Tibial nerve (tissue), 4 donors: ENCODE measurements at regions not wholly inside any gene's neighbourhood (a gene's known extent, or its start where the extent isn't known, plus 50 kb on each side); places are given as distances from the start of the nearest gene placed in this dataset.

Experiments used
- DNase-seq, 2 donors: peaks; one replicate each; pipeline ENCODE4 v3.0.0-alpha.2; 2019; ENCODE audit warnings: low spot score in 2 of 2
- H3K27ac ChIP-seq, 4 donors: fragments of 200-600 bp; sonication (generic) in 3 of 4; one replicate each; pipeline ENCODE4 v1.5.1; 2017 to 2019; ENCODE audit warnings: mild to moderate bottlenecking in 1 of 4
- H3K27me3 ChIP-seq, 2 donors: fragments of 200-600 bp; sonication (generic) in 1 of 2; one replicate each; pipeline versions ENCODE4 v1.5.1 to v1.6.0; 2017 to 2019
- H3K36me3 ChIP-seq, 3 donors: fragments of 200-600 bp; sonication (generic); one replicate each; pipeline ENCODE4 v1.5.1; 2018 to 2019
- H3K4me1 ChIP-seq, 4 donors: fragments of 200-600 bp; sonication (generic) in 3 of 4; one replicate each; pipeline ENCODE4 v1.5.1; 2017 to 2019
- H3K4me3 ChIP-seq, 4 donors: fragments of 200-600 bp; sonication (generic) in 3 of 4; one replicate each; pipeline ENCODE4 v1.5.1; 2017 to 2019; ENCODE audit warnings: mild to moderate bottlenecking in 1 of 4, moderate library complexity in 1 of 4
- H3K9me3 ChIP-seq, 4 donors: fragments of 200-600 bp; sonication (generic) in 3 of 4; one replicate each; pipeline ENCODE4 v1.5.1; 2017 to 2019
- CTCF ChIP-seq, 5 experiments: fragments of 200-600 bp in 3 of 5; fragments of 450-650 bp in 2 of 5; sonication (generic) in 3 of 5; IDR thresholded peaks; one replicate each; pipeline ENCODE4 v1.5.1; 2016 to 2019; ENCODE audit warnings: antibody characterized with exemption in 5 of 5, mild to moderate bottlenecking in 3 of 5, moderate library complexity in 2 of 5
- EP300 ChIP-seq, 2 donors: sonication (generic); formaldehyde crosslinking; IDR thresholded peaks; one replicate each; pipeline ENCODE4 v1.6.1; 2017; ENCODE audit warnings: antibody characterized with exemption in 2 of 2, mild to moderate bottlenecking in 1 of 2
- POLR2A ChIP-seq, 2 donors: fragments of 450-650 bp; IDR thresholded peaks; one replicate each; pipeline ENCODE4 v1.6.1; 2017; ENCODE audit warnings: antibody characterized with exemption in 2 of 2, mild to moderate bottlenecking in 2 of 2, moderate library complexity in 2 of 2
- WGBS, 2 donors: methylation state at CpG; one replicate each; pipeline ENCODE4 v1.1.5; 2018; 5-methylcytosine and 5-hydroxymethylcytosine counted together

- 50 to 58% methylated on average over 1 of the region's 1 CpG for WGBS, 2 donors
- DNase-seq = no peak
- H3K27me3 ChIP-seq = no peaks in the 10 kb centered on the region
- H3K27ac ChIP-seq = no peak overlapping the region
- TF ChIP-seq EP300 (IDR thresholded peaks at IDR 0.05) (no peak), POLR2A (IDR thresholded peaks at IDR 0.05) (no peak), CTCF (IDR thresholded peaks at IDR 0.05) (no peak)
- no peaks in the 10 kb centered on the region for H3K9me3 ChIP-seq
- H3K36me3 ChIP-seq = no peaks in the 10 kb centered on the region
- H3K4me1 ChIP-seq = no peaks in the 10 kb centered on the region
- no peak overlapping the region for H3K4me3 ChIP-seq
These were observed 181.8 kb upstream of the SLC16A7 start for GRCh38 chr12:59414051-59414450.

- DNase-seq = no peak
These were observed 187.4 kb upstream of the SLC16A7 start for GRCh38 chr12:59408431-59408830.

GRCh38 chr12:59407799-59408198, 188.0 kb upstream of the SLC16A7 start:
- DNase-seq = no peak
- H3K4me3 ChIP-seq = no peak overlapping the region
- H3K4me1 ChIP-seq = peaks cover 0 to 8% (median 0%) of the 10 kb centered on the region in 4 donors
- 63 to 67% methylated on average over 2 of the region's 2 CpGs for WGBS, 2 donors
- no peaks in the 10 kb centered on the region for H3K9me3 ChIP-seq
- no peak overlapping the region for H3K27ac ChIP-seq
- no peaks in the 10 kb centered on the region for H3K27me3 ChIP-seq
- TF ChIP-seq EP300 (IDR thresholded peaks at IDR 0.05) (no peak), POLR2A (IDR thresholded peaks at IDR 0.05) (no peak), CTCF (IDR thresholded peaks at IDR 0.05) (no peak)
- no peaks in the 10 kb centered on the region for H3K36me3 ChIP-seq

More at GRCh38 chr12:59408431-59408830, 187.4 kb upstream of the SLC16A7 start:
- 70 to 74% methylated on average over 1 of the region's 1 CpG for WGBS, 2 donors
- H3K27me3 ChIP-seq = no peaks in the 10 kb centered on the region
- H3K9me3 ChIP-seq = no peaks in the 10 kb centered on the region
- no peak for TF ChIP-seq POLR2A (IDR thresholded peaks at IDR 0.05)
- no peak for TF ChIP-seq EP300 (IDR thresholded peaks at IDR 0.05)
- no peak for TF ChIP-seq CTCF (IDR thresholded peaks at IDR 0.05)
- no peak overlapping the region for H3K27ac ChIP-seq
- H3K4me3 ChIP-seq = no peak overlapping the region
- no peaks in the 10 kb centered on the region for H3K36me3 ChIP-seq
- H3K4me1 ChIP-seq = peaks cover 0 to 7% (median 0%) of the 10 kb centered on the region in 4 donors

- DNase-seq = no peak
- H3K27ac ChIP-seq = no peak overlapping the region
These were observed 189.8 kb upstream of the SLC16A7 start for GRCh38 chr12:59405992-59406391.

GRCh38 chr12:59404109-59404650, 191.6 kb upstream of the SLC16A7 start:
- DNase-seq = no peak
- no peak overlapping the region for H3K4me3 ChIP-seq
- no peaks in the 10 kb centered on the region for H3K27me3 ChIP-seq
- TF ChIP-seq CTCF (IDR thresholded peaks at IDR 0.05) (no peak), EP300 (IDR thresholded peaks at IDR 0.05) (no peak), POLR2A (IDR thresholded peaks at IDR 0.05) (no peak)
- H3K9me3 ChIP-seq = peaks cover 0 to 2% (median 0%) of the 10 kb centered on the region in 4 donors
- peaks cover 0 to 8% (median 0%) of the 10 kb centered on the region in 4 donors for H3K4me1 ChIP-seq
- H3K27ac ChIP-seq = peak overlapping the region in 1 of 4 donors; percentile 56
- H3K36me3 ChIP-seq = no peaks in the 10 kb centered on the region

More at GRCh38 chr12:59405992-59406391, 189.8 kb upstream of the SLC16A7 start:
- H3K36me3 ChIP-seq = no peaks in the 10 kb centered on the region
- no peak overlapping the region for H3K4me3 ChIP-seq
- no peaks in the 10 kb centered on the region for H3K9me3 ChIP-seq
- H3K4me1 ChIP-seq = peaks cover 0 to 8% (median 0%) of the 10 kb centered on the region in 4 donors
- TF ChIP-seq POLR2A (IDR thresholded peaks at IDR 0.05) = no peak
- no peak for TF ChIP-seq CTCF (IDR thresholded peaks at IDR 0.05)
- no peak for TF ChIP-seq EP300 (IDR thresholded peaks at IDR 0.05)
- H3K27me3 ChIP-seq = no peaks in the 10 kb centered on the region
